ENCODE measurements at regions not wholly inside any gene's neighbourhood (a gene's known extent, or its start where the extent isn't known, plus 50 kb on each side); places are given as distances from the start of the nearest gene placed in this dataset.

- TF ChIP-seq POLR2A (IDR thresholded peaks at IDR 0.05) (no peak), CTCF (IDR thresholded peaks at IDR 0.05) (no peak)
Observed at GRCh38 chr14:84770030-84770429, 759.9 kb upstream of the FLRT2 start.

All from vagina (tissue), 2 donors.